SK-N-MC (cell line): ENCODE measurements at regions not wholly inside any gene's neighbourhood (a gene's known extent, or its start where the extent isn't known, plus 50 kb on each side); places are given as distances from the start of the nearest gene placed in this dataset.
A peak's percentile ranks its signal among the peaks of the same experiment; 100 is the strongest.

Experiments used
- DNase-seq: peaks from one replicate; pipeline ENCODE4 v3.0.0-alpha.2; 2011; ENCODE audit warnings: low read depth, low spot score
- H3K27ac ChIP-seq: fragments of 200-600 bp; sonication (generic); 2 replicates; pipeline ENCODE4 v1.5.1; 2016; ENCODE audit warnings: mixed run types
- H3K36me3 ChIP-seq: fragments of 200-600 bp; sonication (generic); 2 replicates; pipeline ENCODE4 v1.6.1; 2017; ENCODE audit warnings: antibody characterized with exemption, low read length, mixed read lengths; ENCODE audit not compliant: insufficient read depth
- H3K4me3 ChIP-seq: fragments of 200-600 bp; sonication (generic); 2 replicates; pipeline ENCODE4 v1.5.1; 2016
- H3K9ac ChIP-seq: fragments of 200-600 bp; sonication (generic); 2 replicates; pipeline ENCODE4 v1.8.0; 2017; ENCODE audit warnings: mixed run types, mixed read lengths; ENCODE audit not compliant: insufficient read length
- H3K9me3 ChIP-seq: fragments of 200-600 bp; sonication (generic); 2 replicates; pipeline ENCODE4 v1.6.1; 2017; ENCODE audit warnings: low read depth, mild to moderate bottlenecking, antibody characterized with exemption, low read length, moderate library complexity, mixed read lengths
- EZH2 ChIP-seq: fragments of 200-600 bp; sonication (generic); IDR thresholded peaks from one replicate; pipeline ENCODE4 v1.6.1; 2017; ENCODE audit warnings: antibody characterized with exemption
- FOXP2 ChIP-seq: optimal IDR thresholded peaks from 2 replicates; pipeline ENCODE3; 2011; ENCODE audit warnings: mild to moderate bottlenecking, moderate library complexity; ENCODE audit not compliant: insufficient read depth; ENCODE audit errors: extremely low read length, control extremely low read depth
- POLR2AphosphoS5 ChIP-seq: IDR thresholded peaks from 2 replicates; pipeline ENCODE4 v1.6.1; 2012; ENCODE audit warnings: mild to moderate bottlenecking, low read depth, low read length, borderline replicate concordance

DNA sequence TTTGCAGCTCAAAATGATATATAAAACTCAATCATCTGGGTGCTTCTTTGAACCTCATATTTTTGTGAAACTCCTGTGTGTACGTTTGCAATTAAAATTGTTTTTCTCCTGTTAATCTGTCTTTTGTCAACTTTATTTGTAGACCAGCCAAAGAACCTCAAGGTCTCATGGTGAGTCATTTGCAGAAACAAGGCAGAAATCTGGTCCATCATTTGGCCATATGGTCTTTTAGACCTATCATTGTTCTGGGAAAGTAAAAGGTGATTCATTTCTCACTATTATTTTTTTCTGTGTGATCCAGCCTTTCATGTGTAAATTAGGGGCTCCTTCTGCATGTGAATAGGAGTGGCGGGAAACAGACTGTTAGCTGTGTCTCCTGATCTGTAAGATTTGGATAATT, 399.1 kb upstream of the DDI1 start:
- H3K27ac ChIP-seq, result no peak overlapping the region; the same call in 1 of the 2 replicates

DNA sequence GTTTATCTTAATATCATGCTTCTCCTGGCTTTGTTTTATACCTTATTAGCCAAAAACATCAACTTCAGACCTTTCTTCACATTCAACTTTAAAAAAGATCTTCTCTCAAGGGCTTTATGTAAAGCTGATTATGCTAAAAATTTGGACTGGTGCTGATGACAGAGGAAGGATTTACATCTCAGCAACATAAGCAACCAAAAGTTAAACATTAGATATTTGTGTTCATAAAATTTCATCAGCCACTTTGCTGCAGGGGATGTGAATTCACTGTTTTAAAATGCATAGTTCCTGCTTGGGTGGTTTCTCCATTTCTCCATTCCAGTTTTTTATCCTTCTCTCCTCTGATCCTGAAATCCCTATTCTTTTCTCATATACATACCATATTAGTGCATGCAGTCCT, 398.6 kb upstream of the DDI1 start:
- H3K9me3 ChIP-seq, result no peaks in the 10 kb centered on the region
- H3K36me3 ChIP-seq, result no peaks in the 10 kb centered on the region
- peak overlapping the region; percentile 17; the same call in 1 of the 2 replicates for H3K27ac ChIP-seq
- no peak for DNase-seq
- H3K9ac ChIP-seq, result no peak overlapping the region
- H3K4me3 ChIP-seq, result peak overlapping the region; percentile 5; the same call in 1 of the 2 replicates
- TF ChIP-seq FOXP2 (no peak), POLR2AphosphoS5 (no peak; the same call in 1 of the 2 replicates), EZH2 (no peak)

More for the DNA sequence above, 399.1 kb upstream of the DDI1 start:
- Histone ChIP-seq H3K36me3 (no peaks in the 10 kb centered on the region), H3K9me3 (no peaks in the 10 kb centered on the region), H3K4me3 (no peak overlapping the region), H3K9ac (no peak overlapping the region)
- TF ChIP-seq EZH2 (no peak), FOXP2 (no peak), POLR2AphosphoS5 (no peak)
- no peak for DNase-seq

DNA sequence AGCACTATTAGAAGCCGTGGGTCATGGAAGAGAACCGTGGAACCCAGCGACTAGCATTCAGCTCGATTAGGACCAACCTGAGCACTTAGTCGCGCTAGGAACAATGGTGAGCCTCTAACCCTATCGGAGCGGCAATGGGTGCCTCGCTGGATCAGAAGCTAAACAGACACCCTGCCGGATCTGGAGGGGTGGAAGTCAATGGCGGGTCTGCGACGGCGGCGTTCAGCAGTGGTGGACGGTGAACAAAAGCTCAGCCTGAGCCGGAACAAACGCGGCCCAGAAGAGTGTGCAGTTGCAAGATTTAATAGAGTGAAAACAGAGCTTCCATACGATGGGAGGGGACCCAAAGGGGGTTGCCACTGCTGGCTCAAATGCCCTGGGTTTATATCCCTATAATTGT, 391.8 kb upstream of the DDI1 start:
- H3K9me3 ChIP-seq, result no peaks in the 10 kb centered on the region
- TF ChIP-seq EZH2 (no peak), FOXP2 (no peak), POLR2AphosphoS5 (no peak)

DNA sequence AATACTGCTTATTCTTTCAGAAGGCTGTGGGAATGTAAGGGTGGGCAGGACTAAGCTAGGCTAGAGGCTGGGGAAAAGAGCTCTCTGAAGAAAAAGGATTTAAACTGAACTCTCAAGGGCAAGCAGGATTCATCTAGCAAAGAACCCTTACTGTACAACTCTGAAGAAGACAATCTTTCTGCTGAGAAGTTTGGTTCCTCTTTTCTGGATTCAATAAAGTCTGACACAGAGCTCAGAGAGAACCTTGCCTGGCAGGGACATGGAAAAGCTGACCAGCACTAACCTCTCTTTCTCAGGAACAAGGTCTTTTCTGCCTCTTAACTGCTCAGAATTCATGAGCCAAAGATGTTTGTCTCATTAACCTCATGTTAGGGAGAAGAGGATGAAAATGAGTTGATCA, 388.4 kb upstream of the DDI1 start:
- no peak for DNase-seq
- TF ChIP-seq POLR2AphosphoS5 (no peak), EZH2 (no peak), FOXP2 (no peak)

More for the DNA sequence above, 391.8 kb upstream of the DDI1 start:
- DNase-seq, result no peak
- H3K36me3 ChIP-seq, result no peaks in the 10 kb centered on the region
- H3K4me3 ChIP-seq, result no peak overlapping the region
- no peak overlapping the region for H3K27ac ChIP-seq
- no peak overlapping the region for H3K9ac ChIP-seq

DNA sequence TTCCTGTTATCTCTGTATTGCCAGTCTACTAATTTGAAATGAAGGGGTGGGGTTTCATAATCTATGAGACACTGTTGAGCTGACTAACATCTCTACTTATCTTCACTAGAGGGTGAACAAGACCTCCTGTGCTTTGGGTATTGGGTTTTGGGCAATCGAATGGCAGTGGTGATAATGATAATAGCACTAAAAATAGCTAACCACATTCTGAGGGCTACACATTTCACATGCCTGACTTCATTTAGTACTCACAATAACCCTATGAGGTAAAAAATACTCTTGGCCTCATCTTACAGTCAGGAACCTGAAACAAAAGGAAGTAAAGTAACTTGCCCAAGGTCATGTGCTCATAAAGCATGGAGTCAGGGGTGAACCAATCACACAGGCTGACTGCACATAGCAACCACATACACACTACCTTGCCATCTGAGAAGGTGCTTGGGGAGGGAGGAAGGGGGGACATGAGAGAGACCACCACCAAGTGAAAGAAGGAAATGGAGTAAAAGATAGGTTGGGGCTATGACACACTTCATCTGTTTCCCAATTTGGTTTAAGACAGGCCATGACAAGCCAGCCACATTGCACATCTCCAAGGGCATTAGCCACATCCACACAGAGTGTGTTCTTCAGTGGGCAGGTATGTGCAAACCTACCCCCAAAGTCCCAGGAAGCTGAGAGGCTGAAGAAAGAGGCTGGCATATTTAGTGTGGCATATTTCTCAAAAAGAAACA, 387.6 kb upstream of the DDI1 start:
- Histone ChIP-seq H3K36me3 (no peaks in the 10 kb centered on the region), H3K4me3 (no peak overlapping the region), H3K9ac (no peak overlapping the region), H3K9me3 (no peaks in the 10 kb centered on the region), H3K27ac (no peak overlapping the region)
- TF ChIP-seq POLR2AphosphoS5 (no peak), EZH2 (no peak), FOXP2 (no peak)
- no peak for DNase-seq

More for the DNA sequence above, 388.4 kb upstream of the DDI1 start:
- H3K4me3 ChIP-seq, result no peak overlapping the region
- H3K9ac ChIP-seq, result no peak overlapping the region
- no peaks in the 10 kb centered on the region for H3K9me3 ChIP-seq
- H3K36me3 ChIP-seq, result no peaks in the 10 kb centered on the region
- no peak overlapping the region for H3K27ac ChIP-seq

DNA sequence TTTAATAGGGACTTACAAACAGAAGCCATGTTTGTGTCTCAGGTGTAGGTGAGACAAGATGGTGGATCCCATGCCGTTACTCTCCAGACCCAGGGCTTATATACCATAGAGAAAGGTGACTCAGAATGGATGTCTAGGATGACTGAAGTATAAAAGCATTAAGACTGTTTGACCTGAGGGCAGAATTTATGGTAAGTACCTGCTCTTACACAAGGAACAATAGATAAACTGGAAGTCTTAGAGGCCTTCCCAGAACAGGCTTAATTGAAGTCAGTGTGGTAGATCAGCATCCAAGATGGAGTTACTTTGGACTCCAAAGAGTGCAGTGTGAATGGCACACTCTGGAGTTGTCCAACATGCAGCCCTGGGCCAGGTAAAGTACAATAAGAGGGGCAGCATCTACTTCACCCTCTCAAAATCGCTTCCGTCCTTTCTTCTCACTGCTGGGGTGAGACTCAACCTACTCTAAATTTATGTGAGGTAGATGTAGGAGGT, 387.0 kb upstream of the DDI1 start:
- no peak for DNase-seq
- H3K9ac ChIP-seq, result no peak overlapping the region
- no peaks in the 10 kb centered on the region for H3K36me3 ChIP-seq
- no peaks in the 10 kb centered on the region for H3K9me3 ChIP-seq
- H3K4me3 ChIP-seq, result no peak overlapping the region
- TF ChIP-seq POLR2AphosphoS5 (no peak), EZH2 (no peak), FOXP2 (no peak)
- no peak overlapping the region for H3K27ac ChIP-seq

DNA sequence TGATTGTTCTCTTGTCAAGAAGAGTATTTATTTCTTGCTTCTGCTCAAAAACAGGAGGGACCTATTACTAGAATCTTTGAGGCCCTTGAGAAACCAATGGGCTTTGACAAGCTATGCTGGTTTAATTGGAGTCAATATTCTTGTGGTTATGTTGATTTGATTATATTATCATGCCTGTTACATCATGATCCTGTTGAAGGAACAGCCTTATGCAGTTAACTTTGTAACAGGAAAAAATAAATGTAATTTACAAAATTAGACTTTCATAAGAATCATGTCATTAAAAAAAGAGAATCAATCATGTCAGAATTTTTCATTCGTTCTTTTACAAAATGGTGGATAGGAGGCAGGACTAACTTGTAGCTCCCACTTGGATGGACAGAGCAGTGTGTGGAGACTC, 386.1 kb upstream of the DDI1 start:
- TF ChIP-seq EZH2 (no peak), FOXP2 (no peak), POLR2AphosphoS5 (no peak)
- no peak overlapping the region for H3K9ac ChIP-seq
- no peak for DNase-seq
- no peak overlapping the region for H3K4me3 ChIP-seq
- no peaks in the 10 kb centered on the region for H3K9me3 ChIP-seq
- H3K36me3 ChIP-seq, result no peaks in the 10 kb centered on the region
- H3K27ac ChIP-seq, result no peak overlapping the region

DNA sequence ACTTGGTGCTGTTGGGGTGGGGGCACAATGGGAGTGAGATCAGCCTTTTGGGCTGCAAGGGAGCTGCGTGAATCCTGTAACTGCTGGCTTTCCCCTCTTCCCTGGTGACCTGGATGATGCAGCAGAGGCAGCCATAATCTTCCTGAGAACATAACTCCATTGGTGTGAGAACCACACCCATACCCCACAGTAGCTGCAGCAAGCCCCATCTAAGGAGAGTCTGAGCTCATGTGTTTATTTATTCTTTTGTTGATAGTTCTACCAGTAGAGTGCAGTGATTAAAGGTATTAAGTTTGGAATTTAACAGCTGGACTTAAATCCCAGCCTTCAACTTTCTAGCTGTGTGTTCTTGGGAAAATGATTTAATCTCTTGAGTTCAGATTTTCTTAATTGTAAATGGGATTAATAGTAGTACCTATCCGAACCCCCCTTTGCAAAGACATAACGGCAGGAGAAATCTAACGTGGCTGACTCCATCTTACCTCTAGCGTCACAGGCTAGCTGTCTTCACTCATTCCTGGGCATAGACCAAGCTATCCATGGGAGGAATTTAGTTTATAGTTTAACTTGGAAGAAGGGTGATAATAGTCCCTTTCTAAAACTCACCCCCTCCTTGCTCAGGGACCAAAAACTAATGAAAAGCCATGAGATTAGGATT, 385.0 kb upstream of the DDI1 start:
- no peak overlapping the region for H3K9ac ChIP-seq
- no peaks in the 10 kb centered on the region for H3K9me3 ChIP-seq
- H3K27ac ChIP-seq, result no peak overlapping the region
- no peak overlapping the region for H3K4me3 ChIP-seq
- H3K36me3 ChIP-seq, result no peaks in the 10 kb centered on the region
- TF ChIP-seq FOXP2, result no peak
- no peak for TF ChIP-seq EZH2
- no peak for TF ChIP-seq POLR2AphosphoS5
- no peak for DNase-seq

DNA sequence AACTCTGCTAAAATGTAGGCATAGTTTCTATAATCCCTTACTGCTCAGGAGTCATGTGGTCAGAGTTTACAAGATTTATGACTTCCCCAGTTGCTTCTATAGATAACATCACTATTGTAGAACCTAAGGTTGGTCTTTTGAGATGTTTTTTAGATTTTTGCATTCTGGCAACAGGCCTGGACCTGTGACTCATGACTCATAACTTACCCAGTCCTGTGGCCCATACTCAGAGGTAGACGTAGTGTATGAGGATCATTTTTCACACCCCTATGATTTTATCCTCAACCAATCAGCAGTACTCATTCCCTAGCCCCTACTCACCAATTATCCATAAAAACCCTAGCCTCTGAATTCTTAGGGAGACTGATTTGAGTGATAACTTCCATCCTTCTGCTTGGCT, 384.4 kb upstream of the DDI1 start:
- H3K9ac ChIP-seq, result no peak overlapping the region
- TF ChIP-seq EZH2, result no peak
- no peaks in the 10 kb centered on the region for H3K9me3 ChIP-seq
- DNase-seq, result no peak
- H3K4me3 ChIP-seq, result no peak overlapping the region
- no peak overlapping the region for H3K27ac ChIP-seq
- H3K36me3 ChIP-seq, result no peaks in the 10 kb centered on the region
